ENCODE measurements at regions not wholly inside any gene's neighbourhood (a gene's known extent, or its start where the extent isn't known, plus 50 kb on each side); places are given as distances from the start of the nearest gene placed in this dataset.

DNA sequence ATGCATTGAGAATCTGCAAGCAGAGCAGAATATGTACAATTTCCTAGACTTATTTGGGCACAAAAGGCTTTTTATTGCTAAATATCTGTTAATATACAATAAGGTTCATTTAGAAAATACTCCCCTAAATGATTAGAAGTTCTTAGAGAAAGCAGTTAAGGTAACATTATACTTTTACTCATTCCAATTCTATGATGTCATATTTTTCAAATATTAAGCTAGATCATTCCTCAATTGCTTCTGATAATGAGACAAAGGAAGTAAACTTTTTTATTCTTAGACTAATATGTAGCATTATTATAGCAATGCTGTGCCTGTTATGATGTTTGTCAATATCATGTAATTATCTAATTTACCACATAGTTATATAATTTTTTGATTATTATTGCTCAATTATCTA is 447.0 kb downstream of the SLC16A7 start:
- TF ChIP-seq, protein P1, sequence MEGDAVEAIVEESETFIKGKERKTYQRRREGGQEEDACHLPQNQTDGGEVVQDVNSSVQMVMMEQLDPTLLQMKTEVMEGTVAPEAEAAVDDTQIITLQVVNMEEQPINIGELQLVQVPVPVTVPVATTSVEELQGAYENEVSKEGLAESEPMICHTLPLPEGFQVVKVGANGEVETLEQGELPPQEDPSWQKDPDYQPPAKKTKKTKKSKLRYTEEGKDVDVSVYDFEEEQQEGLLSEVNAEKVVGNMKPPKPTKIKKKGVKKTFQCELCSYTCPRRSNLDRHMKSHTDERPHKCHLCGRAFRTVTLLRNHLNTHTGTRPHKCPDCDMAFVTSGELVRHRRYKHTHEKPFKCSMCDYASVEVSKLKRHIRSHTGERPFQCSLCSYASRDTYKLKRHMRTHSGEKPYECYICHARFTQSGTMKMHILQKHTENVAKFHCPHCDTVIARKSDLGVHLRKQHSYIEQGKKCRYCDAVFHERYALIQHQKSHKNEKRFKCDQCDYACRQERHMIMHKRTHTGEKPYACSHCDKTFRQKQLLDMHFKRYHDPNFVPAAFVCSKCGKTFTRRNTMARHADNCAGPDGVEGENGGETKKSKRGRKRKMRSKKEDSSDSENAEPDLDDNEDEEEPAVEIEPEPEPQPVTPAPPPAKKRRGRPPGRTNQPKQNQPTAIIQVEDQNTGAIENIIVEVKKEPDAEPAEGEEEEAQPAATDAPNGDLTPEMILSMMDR (conservative IDR thresholded peaks at IDR 0.05; ENCODE audit: low read length), result no peak
- no peak for TF ChIP-seq EZH2phosphoT487 (IDR thresholded peaks at IDR 0.05; ENCODE audit: borderline replicate concordance)

All from Loucy (cell line).